Left lobe of liver (tissue), 2 donors: ENCODE measurements at regions not wholly inside any gene's neighbourhood (a gene's known extent, or its start where the extent isn't known, plus 50 kb on each side); places are given as distances from the start of the nearest gene placed in this dataset.
"Not testable (repeated sequence)": the region's sequence is repeated elsewhere in the genome, so short reads cannot be mapped to it uniquely, and the experiment has no call there.

Experiments used
- ATAC-seq: fragments of 200-7000 bp; cut with Tn5 transposase; one replicate; pipeline ENCODE4 v1.9.1; 2020; ENCODE audit warnings: mild to moderate bottlenecking, moderate library complexity
- DNase-seq: peaks from one replicate; pipeline ENCODE4 v3.0.0-alpha.2; 2020; ENCODE audit warnings: low spot score
- donor health status: DM: no; HTN: no; CAD: no; lungs with moderate emphysema.
- donor health status: DM: no; HTN: yes; CAD: no.

- not testable (repeated sequence) for DNase-seq, ATAC-seq
Measured at GRCh38 chr4:32716090-32716620, 1996.0 kb downstream of the PCDH7 start.

DNA sequence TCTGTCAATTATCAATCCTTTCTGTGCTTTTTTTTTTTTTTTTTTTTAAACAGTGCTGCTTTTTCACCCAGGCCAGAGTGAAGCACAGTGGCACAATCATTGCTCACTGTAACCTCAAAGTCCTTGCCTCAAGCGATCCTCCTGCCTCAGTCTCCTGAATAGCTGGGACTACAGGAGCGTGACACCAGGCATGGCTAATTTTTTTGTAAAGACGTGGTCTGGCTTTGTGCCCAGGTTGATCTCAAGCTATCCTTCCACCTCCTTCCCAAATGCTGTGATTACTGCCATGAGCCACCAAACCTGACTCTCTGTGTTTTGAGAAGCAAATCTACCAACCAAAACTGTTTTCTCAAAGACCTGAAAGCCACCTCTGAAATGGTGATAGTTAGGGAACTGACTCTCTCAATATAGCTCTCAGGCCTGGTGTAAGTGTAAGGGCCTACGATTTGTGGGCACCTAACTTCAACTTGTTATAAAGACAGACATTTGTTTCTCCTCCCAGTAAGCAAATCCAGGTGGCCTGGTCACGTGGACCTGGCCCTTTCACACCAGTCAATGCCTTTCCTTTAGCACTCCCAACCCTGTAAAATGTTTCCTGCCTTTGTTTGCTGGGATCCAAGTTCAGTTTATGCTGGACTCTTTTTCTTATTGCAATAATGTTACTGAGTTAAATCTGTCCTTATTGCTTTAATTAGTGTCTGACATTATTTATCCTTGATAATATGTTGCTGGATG, 2015.9 kb downstream of the PCDH7 start:
- no peak for ATAC-seq

GRCh38 chr4:32744211-32744610, 2024.0 kb downstream of the PCDH7 start:
- no peak for ATAC-seq
- no peak for DNase-seq

More for the DNA sequence above, 2015.9 kb downstream of the PCDH7 start:
- DNase-seq: no peak

- ATAC-seq (no peak), DNase-seq (no peak)
Measured at GRCh38 chr4:32745351-32745750, 2025.2 kb downstream of the PCDH7 start.

- ATAC-seq: no peak
- no peak for DNase-seq
Measured at GRCh38 chr4:32748061-32748460, 2027.9 kb downstream of the PCDH7 start.

DNA sequence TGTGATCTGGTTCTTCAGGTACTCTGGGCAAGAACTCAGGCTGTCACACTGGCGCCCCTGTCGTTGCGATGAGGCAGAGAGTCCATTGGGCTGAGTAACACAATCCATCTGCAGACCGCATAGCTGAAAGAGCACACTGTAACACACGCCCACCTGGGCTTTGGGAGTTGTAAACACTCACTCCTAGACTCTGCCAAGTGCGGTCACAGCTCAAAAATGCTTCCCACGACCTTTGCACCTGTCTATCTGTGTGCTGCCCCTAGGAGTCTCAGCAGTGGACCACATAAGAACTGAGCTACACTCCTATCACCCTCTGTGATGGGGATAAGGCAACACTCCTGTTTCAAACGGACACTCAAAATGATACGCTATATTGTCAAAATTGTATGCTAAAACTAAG, 2028.3 kb downstream of the PCDH7 start:
- DNase-seq (no peak), ATAC-seq (peak; percentile 26)

DNA sequence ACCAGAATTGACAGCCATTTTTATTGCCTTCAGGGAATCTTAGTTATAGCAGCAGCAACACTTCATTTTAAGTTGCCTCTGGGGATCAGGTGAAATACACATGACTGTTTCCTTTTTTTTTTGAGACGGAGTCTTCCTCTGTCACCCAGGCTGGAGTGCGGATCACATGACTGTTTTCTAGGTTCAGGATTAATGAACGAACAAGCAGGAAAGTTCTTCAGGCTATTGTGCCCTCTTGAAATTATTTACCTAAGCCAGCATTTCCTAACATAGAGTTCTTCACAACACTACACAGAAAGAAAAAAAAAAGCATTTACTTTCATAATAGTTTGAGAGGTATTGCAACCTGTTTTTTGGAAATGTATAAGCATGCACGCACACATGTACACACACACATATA, 2032.8 kb downstream of the PCDH7 start:
- no peak for ATAC-seq
- DNase-seq: no peak

DNA sequence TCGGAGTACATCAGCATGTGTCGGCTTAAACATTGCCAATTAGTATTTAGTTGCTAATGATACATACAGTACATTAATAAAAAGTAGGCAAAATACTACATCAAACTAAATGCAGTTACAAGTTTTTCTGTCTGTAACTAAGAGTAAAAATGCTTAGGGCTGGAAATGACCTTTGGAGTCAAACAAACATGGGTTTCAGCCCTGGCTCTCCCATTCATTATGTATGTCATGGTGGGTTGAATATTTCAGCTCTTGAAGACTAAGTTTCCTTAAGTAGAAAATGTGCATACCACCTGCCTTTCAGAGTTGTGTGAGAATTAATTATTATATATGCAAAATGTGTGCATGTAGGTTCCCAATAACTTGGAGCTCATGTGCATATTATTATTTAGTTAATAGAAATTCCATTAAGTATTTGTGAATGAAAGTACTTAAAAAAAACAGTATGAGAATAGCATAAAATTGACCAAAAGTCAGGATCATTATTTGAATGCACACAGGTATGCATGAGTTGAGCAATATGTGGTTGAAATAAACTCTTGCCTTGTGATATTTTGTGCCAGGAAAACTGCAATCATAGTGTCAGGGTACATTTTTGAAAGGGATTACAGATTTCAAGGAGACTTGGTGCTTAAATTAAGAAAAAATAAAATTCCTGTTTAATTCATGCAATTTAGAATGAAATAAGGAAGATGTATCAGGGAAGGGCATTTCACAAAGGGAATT, 2048.7 kb downstream of the PCDH7 start:
- no peak for DNase-seq
- peak; percentile 76 for ATAC-seq

DNA sequence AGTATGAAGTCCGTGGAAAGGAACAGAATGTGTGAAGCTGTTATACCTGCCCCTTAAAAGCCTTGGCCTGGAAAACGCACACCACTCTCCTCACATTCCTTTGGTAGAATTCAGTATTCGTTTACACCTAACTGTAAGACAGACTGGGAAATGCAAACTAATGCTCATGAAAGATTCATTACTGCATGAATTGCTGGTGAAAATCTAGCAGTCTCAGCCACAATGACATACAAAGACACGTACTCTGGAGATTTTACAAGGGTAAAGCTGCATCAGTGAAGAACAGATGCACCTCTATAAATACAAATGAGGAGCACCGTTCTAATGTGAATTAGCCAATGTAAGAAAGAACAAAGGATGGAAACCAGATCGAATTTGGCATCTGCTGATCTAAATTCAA, 2051.3 kb downstream of the PCDH7 start:
- ATAC-seq (no peak), DNase-seq (no peak)

- ATAC-seq: peak; percentile 97
- DNase-seq: peak; percentile 59
Measured at GRCh38 chr4:32775049-32775448, 2054.9 kb downstream of the PCDH7 start.

DNA sequence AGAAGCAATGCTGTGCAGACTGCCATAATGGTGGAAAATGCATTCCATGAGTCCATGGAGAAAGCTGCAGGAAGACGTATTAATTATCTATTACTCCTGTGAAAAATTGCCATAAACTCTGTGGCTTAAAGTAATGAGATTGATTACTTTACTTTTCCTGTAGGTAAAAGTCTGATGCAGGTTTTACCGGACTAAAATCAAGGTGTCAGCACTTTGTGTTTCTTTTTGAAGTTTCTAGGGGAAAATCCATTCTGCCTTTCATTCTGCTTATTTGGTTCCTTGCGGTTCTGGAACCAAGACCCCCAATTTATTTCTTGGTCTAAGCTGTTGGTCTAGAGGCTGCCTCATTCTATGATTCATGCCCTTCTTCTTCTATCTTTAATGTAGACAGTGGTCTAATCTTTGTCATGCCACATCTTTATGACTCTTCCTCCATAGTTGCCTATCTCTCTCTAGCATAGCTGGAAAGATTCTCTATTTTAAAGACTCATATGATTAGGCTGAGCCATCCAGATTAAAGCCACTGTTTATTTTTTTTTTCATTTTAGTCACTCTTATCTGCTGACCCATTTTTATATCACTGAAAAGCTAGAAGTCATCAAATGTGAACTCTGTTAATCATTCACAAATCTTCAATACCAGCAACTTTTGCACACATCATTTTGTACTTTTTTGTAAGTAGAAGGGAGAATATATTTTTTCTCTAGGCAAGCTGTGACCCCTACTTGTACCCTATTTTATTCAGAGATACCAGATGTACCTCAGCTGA, 2056.4 kb downstream of the PCDH7 start:
- DNase-seq: no peak
- ATAC-seq: peak; percentile 75

DNA sequence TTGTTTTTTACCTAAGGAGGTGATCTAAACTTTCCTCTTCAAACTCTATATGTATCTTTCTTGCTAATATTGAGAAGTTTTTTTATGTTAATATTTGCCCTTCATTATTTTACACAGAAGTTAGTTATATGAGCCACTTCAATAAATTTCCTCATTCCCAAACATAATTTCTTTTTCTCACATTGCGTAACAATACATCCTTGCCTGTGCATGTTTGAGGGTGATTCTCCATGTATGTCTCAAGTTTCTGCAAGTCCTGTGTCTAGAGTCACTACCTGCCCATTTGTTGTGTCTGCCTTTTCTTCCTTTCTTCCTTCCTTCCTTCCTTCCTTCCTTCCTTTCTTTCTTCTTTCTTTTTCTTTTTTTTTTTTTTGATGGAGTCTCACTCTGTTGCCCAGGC, 2057.9 kb downstream of the PCDH7 start:
- no peak for ATAC-seq
- no peak for DNase-seq

GRCh38 chr4:32778938-32779337, 2058.8 kb downstream of the PCDH7 start:
- ATAC-seq (no peak), DNase-seq (no peak)

- DNase-seq (no peak), ATAC-seq (peak; percentile 80)
Measured at GRCh38 chr4:32789026-32789608, 2068.9 kb downstream of the PCDH7 start.

DNA sequence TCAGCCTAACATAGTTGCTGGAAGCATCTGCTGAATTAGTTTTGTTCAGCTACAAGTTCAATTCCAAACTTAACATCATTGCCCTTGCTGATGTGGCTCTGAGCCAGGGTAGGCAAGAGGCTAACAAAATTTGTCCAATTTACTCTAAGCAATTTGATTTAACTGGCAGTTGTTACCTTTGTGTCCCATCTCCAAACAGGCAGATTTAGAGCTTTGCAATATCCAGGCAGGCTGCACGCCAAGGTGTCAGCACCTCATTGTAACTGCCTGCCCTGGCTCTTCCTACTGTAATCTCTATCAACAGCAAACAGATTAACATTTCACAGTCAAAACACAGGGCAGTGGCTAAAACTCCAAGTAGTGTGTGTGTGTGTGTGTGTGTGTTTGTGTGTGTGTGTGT, 2070.6 kb downstream of the PCDH7 start:
- ATAC-seq: peak; percentile 95
- peak; percentile 68 for DNase-seq

GRCh38 chr4:32798471-32799159, 2078.4 kb downstream of the PCDH7 start:
- ATAC-seq: no peak
- DNase-seq: no peak

DNA sequence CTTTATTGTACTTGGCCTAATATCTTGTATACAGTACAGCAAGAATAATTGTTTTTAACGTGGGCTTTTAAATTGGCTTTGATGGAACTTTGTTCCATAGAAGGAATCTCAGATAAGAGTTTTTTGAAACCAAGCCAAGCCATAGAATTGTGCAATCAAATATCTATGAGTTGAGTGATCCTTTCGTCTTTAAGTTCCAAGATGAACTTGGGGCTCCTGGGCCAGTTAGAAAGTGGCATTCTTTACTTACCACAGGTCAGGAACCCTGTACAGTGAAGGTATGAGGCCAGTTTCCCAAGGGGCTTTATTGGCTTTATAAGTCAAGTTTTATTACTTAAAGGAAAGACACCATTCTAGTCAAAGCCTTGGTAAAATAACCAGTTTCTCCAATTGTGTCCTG, 2104.2 kb downstream of the PCDH7 start:
- DNase-seq: no peak
- no peak for ATAC-seq

- DNase-seq (no peak), ATAC-seq (no peak)
Measured at GRCh38 chr4:32826169-32826568, 2106.0 kb downstream of the PCDH7 start.

GRCh38 chr4:32830160-32830559, 2110.0 kb downstream of the PCDH7 start:
- DNase-seq: no peak
- ATAC-seq: no peak

DNA sequence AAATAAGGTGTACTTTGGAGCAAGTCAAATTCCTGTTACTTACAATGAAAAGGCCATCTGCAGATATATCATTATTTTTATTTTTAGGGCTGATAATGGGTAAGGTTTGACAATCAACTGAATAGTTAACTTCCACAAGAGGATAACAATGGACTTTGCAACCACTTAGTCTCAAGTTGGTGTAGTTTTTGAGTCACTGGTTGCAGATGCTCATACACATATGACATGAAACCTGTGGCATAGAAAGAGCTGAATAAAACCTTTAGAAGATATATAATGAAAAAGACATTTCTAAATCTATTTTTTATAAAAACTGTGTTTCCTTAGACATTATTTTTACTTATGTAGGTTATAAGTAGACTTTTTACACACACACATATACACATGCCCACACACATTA, 2110.9 kb downstream of the PCDH7 start:
- no peak for DNase-seq
- no peak for ATAC-seq
